CD4-positive, alpha-beta T cell treated with Interferon alpha-2 for 1 hour (primary cell): ENCODE measurements at regions not wholly inside any gene's neighbourhood (a gene's known extent, or its start where the extent isn't known, plus 50 kb on each side); places are given as distances from the start of the nearest gene placed in this dataset.

Experiments
- DNase-seq, 2 donors: peaks; one replicate each; pipeline ENCODE4 v3.0.0-alpha.2; 2020 to 2022

GRCh38 chr2:12299431-12299830 is 417.3 kb upstream of the TRIB2 start:
- no peak for DNase-seq

- DNase-seq = no peak
Observed at GRCh38 chr2:12300019-12300602, 416.6 kb upstream of the TRIB2 start.

GRCh38 chr2:12300927-12301326 is 415.8 kb upstream of the TRIB2 start:
- no peak for DNase-seq

- DNase-seq = no peak
Observed at GRCh38 chr2:12302140-12302539, 414.6 kb upstream of the TRIB2 start.

- no peak for DNase-seq
Observed at GRCh38 chr2:12302691-12303090, 414.0 kb upstream of the TRIB2 start.

GRCh38 chr2:12303181-12304030 is 413.3 kb upstream of the TRIB2 start:
- DNase-seq = peak in 1 of 2 donors; percentile 7

GRCh38 chr2:12304564-12305171 is 412.1 kb upstream of the TRIB2 start:
- DNase-seq = no peak

GRCh38 chr2:12305931-12306330 is 410.8 kb upstream of the TRIB2 start:
- no peak for DNase-seq

GRCh38 chr2:12310399-12310798 is 406.3 kb upstream of the TRIB2 start:
- peak in 1 of 2 donors; percentile 14 for DNase-seq

GRCh38 chr2:12313445-12314126 is 403.1 kb upstream of the TRIB2 start:
- DNase-seq = no peak

- no peak for DNase-seq
Observed at GRCh38 chr2:12314127-12314760, 402.5 kb upstream of the TRIB2 start.

GRCh38 chr2:12315224-12315623 is 401.5 kb upstream of the TRIB2 start:
- DNase-seq = no peak

GRCh38 chr2:12316476-12316875 is 400.3 kb upstream of the TRIB2 start:
- DNase-seq = no peak

- DNase-seq = no peak
Observed at GRCh38 chr2:12317286-12317685, 399.4 kb upstream of the TRIB2 start.

- no peak for DNase-seq
Observed at GRCh38 chr2:12317814-12318426, 398.8 kb upstream of the TRIB2 start.

- no peak for DNase-seq
Observed at GRCh38 chr2:12318427-12319057, 398.2 kb upstream of the TRIB2 start.

GRCh38 chr2:12320027-12320734 is 396.6 kb upstream of the TRIB2 start:
- DNase-seq = no peak

GRCh38 chr2:12320991-12321641 is 395.6 kb upstream of the TRIB2 start:
- no peak for DNase-seq

GRCh38 chr2:12321886-12322285 is 394.9 kb upstream of the TRIB2 start:
- no peak for DNase-seq

- DNase-seq = no peak
Observed at GRCh38 chr2:12325806-12326205, 390.9 kb upstream of the TRIB2 start.
